Uterus (tissue), 2 donors: ENCODE measurements at regions not wholly inside any gene's neighbourhood (a gene's known extent, or its start where the extent isn't known, plus 50 kb on each side); places are given as distances from the start of the nearest gene placed in this dataset.

ENCODE experiments used
- CTCF ChIP-seq, 4 experiments: fragments of 200-600 bp in 2 of 4; fragments of 450-650 bp in 2 of 4; sonication (generic) in 2 of 4; IDR thresholded peaks; one replicate each; pipeline ENCODE4 v1.5.1; 2016 to 2019; ENCODE audit warnings: antibody characterized with exemption in 4 of 4, mild to moderate bottlenecking in 2 of 4, moderate library complexity in 1 of 4
- POLR2A ChIP-seq, 2 donors: fragments of 450-650 bp; IDR thresholded peaks; one replicate each; pipeline ENCODE4 v1.6.1; 2016; ENCODE audit warnings: antibody characterized with exemption in 2 of 2, mild to moderate bottlenecking in 1 of 2, moderate library complexity in 1 of 2

GRCh38 chr1:213692321-213692720, 295.5 kb upstream of the PROX1 start:
- TF ChIP-seq CTCF (IDR thresholded peaks at IDR 0.05) = no peak
- TF ChIP-seq POLR2A (IDR thresholded peaks at IDR 0.05) = no peak
